SK-N-MC (cell line): ENCODE measurements at regions not wholly inside any gene's neighbourhood (a gene's known extent, or its start where the extent isn't known, plus 50 kb on each side); places are given as distances from the start of the nearest gene placed in this dataset.

Experiments used
- EZH2 ChIP-seq: fragments of 200-600 bp; sonication (generic); IDR thresholded peaks from one replicate; pipeline ENCODE4 v1.6.1; 2017; ENCODE audit warnings: antibody characterized with exemption
- FOXP2 ChIP-seq: optimal IDR thresholded peaks from 2 replicates; pipeline ENCODE3; 2011; ENCODE audit warnings: mild to moderate bottlenecking, moderate library complexity; ENCODE audit not compliant: insufficient read depth; ENCODE audit errors: extremely low read length, control extremely low read depth
- POLR2AphosphoS5 ChIP-seq: IDR thresholded peaks from 2 replicates; pipeline ENCODE4 v1.6.1; 2012; ENCODE audit warnings: mild to moderate bottlenecking, low read depth, low read length, borderline replicate concordance

GRCh38 chr3:152910966-152911365 lies 76.0 kb downstream of the P2RY1 start:
- TF ChIP-seq EZH2: no peak
- no peak for TF ChIP-seq POLR2AphosphoS5
- no peak for TF ChIP-seq FOXP2
